HCT116 (cell line): ENCODE measurements at regions not wholly inside any gene's neighbourhood (a gene's known extent, or its start where the extent isn't known, plus 50 kb on each side); places are given as distances from the start of the nearest gene placed in this dataset.

Experiments
- ATAC-seq: fragments of 200-7000 bp; cut with Tn5 transposase; 2 replicates; pipeline ENCODE4 v1.9.1; 2020; ENCODE audit warnings: mild to moderate bottlenecking, moderate library complexity
- BruUV-seq: library from RNA; stranded (reverse); fragments of 400-500 nt; replicated peaks from 2 replicates; lab custom pipeline; 2021; lab: Mats Ljungman, UMichigan
- CTCF ChIA-PET: fragments of 300-600 bp; sonication (Branson Sonifier 250); formaldehyde crosslinking; loops from one replicate; lab custom pipeline; 2021; ENCODE audit warnings: antibody characterized with exemption; lab: Charles Lee
- POLR2A ChIA-PET: fragments of 300-600, 350-600 bp; sonication (Branson Sonifier 250); formaldehyde crosslinking; loops from one replicate; lab custom pipeline; 2021; ENCODE audit warnings: antibody characterized with exemption; lab: Charles Lee
- RAD21 ChIA-PET, 2 experiments: fragments of 300-600 bp; sonication (Branson Sonifier 250); formaldehyde crosslinking; loops; one replicate each; lab custom pipeline; 2023; ENCODE audit warnings: low total read pairs in 2 of 2; ENCODE audit not compliant: uncharacterized antibody in 2 of 2, unreplicated experiment in 2 of 2, low non-redundant PET in 1 of 2; lab: Charles Lee
- DNase-seq: peaks from one replicate; pipeline ENCODE4 v3.0.0-alpha.2; 2010; ENCODE audit warnings: low read depth, low spot score
- H2AFZ ChIP-seq: fragments of 200-600 bp; shearing (Covaris generic), sonication (generic); 2 replicates; pipeline ENCODE4 v1.6.1; 2017; ENCODE audit warnings: low read depth, mixed run types, mixed read lengths, antibody characterized with exemption, low read length; ENCODE audit not compliant: poor library complexity, severe bottlenecking
- H3K27ac ChIP-seq: 2 replicates; pipeline ENCODE4 v1.5.1; 2012; ENCODE audit warnings: low read depth, low read length
- H3K27me3 ChIP-seq: fragments of 200-600 bp; sonication (generic); 2 replicates; pipeline ENCODE4 v1.6.1; 2016; ENCODE audit warnings: mixed run types, low read length, mixed read lengths; ENCODE audit not compliant: insufficient read depth
- H3K36me3 ChIP-seq, 2 experiments: fragments of 200-500 bp in 1 of 2; fragments of 200-600 bp in 1 of 2; sonication (Bioruptor generic) in 1 of 2; sonication (generic) in 1 of 2; 2 replicates each; pipeline versions ENCODE4 v1.5.1 to v1.6.1; 2014 to 2016; ENCODE audit warnings: low read length in 2 of 2, inconsistent platforms in 1 of 2, mixed read lengths in 1 of 2, mixed run types in 1 of 2; ENCODE audit not compliant: insufficient read depth in 2 of 2, control insufficient read depth in 1 of 2
- H3K4me1 ChIP-seq, 2 experiments: fragments of 200-600 bp in 1 of 2; sonication (generic) in 1 of 2; 2 replicates each; pipeline versions ENCODE4 v1.5.1 to v1.6.1; 2012 to 2017; ENCODE audit warnings: low read length in 2 of 2, inconsistent platforms in 1 of 2, mild to moderate bottlenecking in 1 of 2, mixed read lengths in 1 of 2, mixed run types in 1 of 2, moderate library complexity in 1 of 2; ENCODE audit not compliant: insufficient read depth in 2 of 2, control insufficient read depth in 1 of 2
- H3K4me2 ChIP-seq: fragments of 200-600 bp; sonication (generic); 2 replicates; pipeline ENCODE4 v1.6.1; 2017; ENCODE audit warnings: mixed run types, low read length, mixed read lengths
- H3K4me3 ChIP-seq, 2 experiments: fragments of 200-600 bp in 1 of 2; sonication (generic) in 1 of 2; replicated peaks in 1 of 2; 2 replicates each; pipeline ENCODE4 v1.5.1; 2011 to 2016; ENCODE audit warnings: low read length in 2 of 2, control low read depth in 1 of 2, low read depth in 1 of 2, mild to moderate bottlenecking in 1 of 2, mixed read lengths in 1 of 2, mixed run types in 1 of 2
- H3K79me2 ChIP-seq: fragments of 200-600 bp; sonication (generic); 2 replicates; pipeline ENCODE4 v1.6.1; 2017; ENCODE audit warnings: mild to moderate bottlenecking, mixed run types, low read length, moderate library complexity, mixed read lengths; ENCODE audit not compliant: insufficient read depth
- H3K9ac ChIP-seq: fragments of 200-600 bp; sonication (generic); 2 replicates; pipeline ENCODE4 v1.6.1; 2016; ENCODE audit warnings: low read length, mixed read lengths
- H3K9me2 ChIP-seq: fragments of 200-600 bp; sonication (generic), shearing (Covaris generic); 2 replicates; pipeline ENCODE4 v1.6.1; 2017; ENCODE audit warnings: mixed run types, mild to moderate bottlenecking, moderate library complexity; ENCODE audit not compliant: insufficient read depth
- H3K9me3 ChIP-seq, 2 experiments: fragments of 200-500 bp in 1 of 2; fragments of 200-600 bp in 1 of 2; sonication (Bioruptor generic) in 1 of 2; sonication (generic) in 1 of 2; 2 replicates each; pipeline ENCODE4 v1.6.1; 2014 to 2017; ENCODE audit warnings: low read length in 2 of 2, mixed read lengths in 2 of 2, inconsistent platforms in 1 of 2, low read depth in 1 of 2, mild to moderate bottlenecking in 1 of 2, mixed run types in 1 of 2, moderate library complexity in 1 of 2; ENCODE audit not compliant: control insufficient read depth in 1 of 2, insufficient read depth in 1 of 2
- H4K20me1 ChIP-seq: fragments of 200-600 bp; sonication (generic), shearing (Covaris generic); 2 replicates; pipeline ENCODE4 v1.6.1; 2017; ENCODE audit warnings: mixed run types, mild to moderate bottlenecking, moderate library complexity; ENCODE audit not compliant: insufficient read depth
- CBX3 ChIP-seq: IDR thresholded peaks from 2 replicates; pipeline ENCODE4 v1.6.1; 2012; ENCODE audit warnings: low read depth
- EGR1 ChIP-seq: IDR thresholded peaks from 2 replicates; pipeline ENCODE4 v1.6.1; 2012; ENCODE audit warnings: low read depth
- EZH2 ChIP-seq: fragments of 200-600 bp; sonication (generic); IDR thresholded peaks from 2 replicates; pipeline ENCODE4 v1.6.1; 2017; ENCODE audit warnings: antibody characterized with exemption, mixed run types
- FOSL1 ChIP-seq: IDR thresholded peaks from 2 replicates; pipeline ENCODE4 v1.6.1; 2012; ENCODE audit warnings: low read depth
- JUND ChIP-seq: IDR thresholded peaks from 2 replicates; pipeline ENCODE4 v1.6.1; 2012
- POLR2A ChIP-seq: IDR thresholded peaks from 2 replicates; pipeline ENCODE4 v1.7.0; 2011; ENCODE audit warnings: borderline replicate concordance; ENCODE audit not compliant: insufficient read depth, insufficient read length; ENCODE audit errors: extremely low read depth
- SIN3A ChIP-seq: IDR thresholded peaks from 2 replicates; pipeline ENCODE4 v1.6.1; 2012; ENCODE audit warnings: low read depth
- YY1 ChIP-seq: IDR thresholded peaks from 2 replicates; pipeline ENCODE4 v1.6.1; 2011; ENCODE audit warnings: low read length, low read depth, moderate library complexity, mild to moderate bottlenecking; ENCODE audit not compliant: insufficient replicate concordance; ENCODE audit errors: extremely low read depth
- ZFX ChIP-seq: fragments of 450-650 bp; IDR thresholded peaks from 2 replicates; pipeline ENCODE4 v1.6.1; 2017
- intact Hi-C: fragments of 100-400 bp; cut with micrococcal nuclease; formaldehyde crosslinking; loops from 2 replicates; pipeline ENCODE4 v1.10.0; 2022
- TF ChIP-seq, protein P1 (sequence below), 3 experiments: fragments of 200-600 bp in 1 of 3; sonication (generic) in 1 of 3; IDR thresholded peaks in 2 of 3; conservative IDR thresholded peaks in 1 of 3; 2 replicates each; pipeline ENCODE4 v1.5.1; 2012 to 2017; ENCODE audit warnings: low read depth in 2 of 3, low read length in 2 of 3, antibody characterized with exemption in 1 of 3, borderline replicate concordance in 1 of 3, control low read depth in 1 of 3, mild to moderate bottlenecking in 1 of 3, mixed read lengths in 1 of 3, mixed run types in 1 of 3, moderate library complexity in 1 of 3; ENCODE audit not compliant: insufficient read depth in 1 of 3
- TF ChIP-seq, protein P2 (sequence below): IDR thresholded peaks from 2 replicates; pipeline ENCODE4 v1.6.1; 2012

DNA sequence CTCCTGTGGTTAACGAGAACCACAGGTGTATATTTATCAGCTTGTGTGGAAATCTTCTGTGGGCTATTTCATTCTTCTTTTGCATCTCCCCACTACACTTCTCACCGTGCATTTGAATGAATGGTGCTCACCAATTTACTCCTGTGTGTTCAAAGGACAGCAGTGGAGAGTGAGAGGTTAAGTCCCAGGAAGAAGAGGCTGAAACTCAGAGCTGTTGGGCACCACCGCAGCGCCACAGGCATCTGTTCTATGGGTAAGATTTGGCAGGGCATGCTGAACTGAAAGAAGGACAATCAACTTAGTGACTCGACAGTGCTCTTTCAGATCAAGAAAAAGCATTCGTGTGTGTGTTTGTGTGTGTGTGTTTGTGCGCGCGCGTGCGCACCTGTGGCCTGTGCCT lies 297.9 kb upstream of the SIX2 start:
- CTCF ChIA-PET: no interaction called here
- TF ChIP-seq CBX3 (no peak), EGR1 (no peak), POLR2A (no peak), YY1 (no peak), SIN3A (no peak), ZFX (no peak), EZH2 (no peak), JUND (no peak), FOSL1 (no peak)
- TF ChIP-seq, protein P1, sequence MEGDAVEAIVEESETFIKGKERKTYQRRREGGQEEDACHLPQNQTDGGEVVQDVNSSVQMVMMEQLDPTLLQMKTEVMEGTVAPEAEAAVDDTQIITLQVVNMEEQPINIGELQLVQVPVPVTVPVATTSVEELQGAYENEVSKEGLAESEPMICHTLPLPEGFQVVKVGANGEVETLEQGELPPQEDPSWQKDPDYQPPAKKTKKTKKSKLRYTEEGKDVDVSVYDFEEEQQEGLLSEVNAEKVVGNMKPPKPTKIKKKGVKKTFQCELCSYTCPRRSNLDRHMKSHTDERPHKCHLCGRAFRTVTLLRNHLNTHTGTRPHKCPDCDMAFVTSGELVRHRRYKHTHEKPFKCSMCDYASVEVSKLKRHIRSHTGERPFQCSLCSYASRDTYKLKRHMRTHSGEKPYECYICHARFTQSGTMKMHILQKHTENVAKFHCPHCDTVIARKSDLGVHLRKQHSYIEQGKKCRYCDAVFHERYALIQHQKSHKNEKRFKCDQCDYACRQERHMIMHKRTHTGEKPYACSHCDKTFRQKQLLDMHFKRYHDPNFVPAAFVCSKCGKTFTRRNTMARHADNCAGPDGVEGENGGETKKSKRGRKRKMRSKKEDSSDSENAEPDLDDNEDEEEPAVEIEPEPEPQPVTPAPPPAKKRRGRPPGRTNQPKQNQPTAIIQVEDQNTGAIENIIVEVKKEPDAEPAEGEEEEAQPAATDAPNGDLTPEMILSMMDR (IDR thresholded peaks at IDR 0.05 in 2 of 3, conservative IDR thresholded peaks at IDR 0.05 in 1 of 3; ENCODE audit: borderline replicate concordance in 1 of 3, insufficient read depth in 1 of 3, low read depth in 2 of 3, low read length in 2 of 3): no peak
- TF ChIP-seq, protein P2, sequence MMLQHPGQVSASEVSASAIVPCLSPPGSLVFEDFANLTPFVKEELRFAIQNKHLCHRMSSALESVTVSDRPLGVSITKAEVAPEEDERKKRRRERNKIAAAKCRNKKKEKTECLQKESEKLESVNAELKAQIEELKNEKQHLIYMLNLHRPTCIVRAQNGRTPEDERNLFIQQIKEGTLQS: no peak
- H3K9me3 ChIP-seq: no peaks in the 10 kb centered on the region

More for the DNA sequence above, 297.9 kb upstream of the SIX2 start:
- H3K4me1 ChIP-seq: no peaks in the 10 kb centered on the region
- H4K20me1 ChIP-seq: no peaks in the 10 kb centered on the region
- H2AFZ ChIP-seq: no peak overlapping the region
- ChIA-PET RAD21 (no interaction called here), POLR2A (no interaction called here)
- H3K27me3 ChIP-seq: peaks cover 14% of the 10 kb centered on the region
- H3K4me2 ChIP-seq: no peak overlapping the region
- BruUV-seq: no TSS peak
- H3K4me3 ChIP-seq: no peak overlapping the region
- H3K79me2 ChIP-seq: no peaks in the 10 kb centered on the region
- H3K9ac ChIP-seq: no peak overlapping the region
- no peak for ATAC-seq
- no peak for DNase-seq
- no peak overlapping the region for H3K27ac ChIP-seq
- H3K36me3 ChIP-seq: no peaks in the 10 kb centered on the region
- intact Hi-C loops: no loop called here
- H3K9me2 ChIP-seq: no peaks in the 10 kb centered on the region
